ENCODE measurements at regions not wholly inside any gene's neighbourhood (a gene's known extent, or its start where the extent isn't known, plus 50 kb on each side); places are given as distances from the start of the nearest gene placed in this dataset.

- no peaks in the 10 kb centered on the region for H3K9me3 ChIP-seq (ENCODE audit: control insufficient read depth, insufficient read depth, low read depth, low read length)
- no peak overlapping the region for H3K4me3 ChIP-seq (replicated peaks in 1 of 4; ENCODE audit: control extremely low read depth in 1 of 4, insufficient read depth in 1 of 4, low read depth in 3 of 4, low read length in 4 of 4)
- H2AFZ ChIP-seq (ENCODE audit: low read length), result no peak overlapping the region
- H3K79me2 ChIP-seq (ENCODE audit: control insufficient read depth, insufficient read depth, low read length), result no peaks in the 10 kb centered on the region
- no peak for TF ChIP-seq EZH2 (IDR thresholded peaks at IDR 0.05; ENCODE audit: low read length, missing control alignments)
- TF ChIP-seq CTCF (conservative IDR thresholded peaks at IDR 0.05 in 1 of 2, IDR thresholded peaks at IDR 0.05 in 1 of 2; ENCODE audit: low read depth in 1 of 2, low read length in 2 of 2), result no peak
- no peaks in the 10 kb centered on the region for H3K27me3 ChIP-seq (ENCODE audit: control insufficient read depth, insufficient read depth, low read length)
- DNase-seq (ENCODE audit: low read depth in 2 of 2), result no peak
- H3K27ac ChIP-seq (ENCODE audit: insufficient read depth, low read length), result no peak overlapping the region
- H3K36me3 ChIP-seq (ENCODE audit: control insufficient read depth, insufficient read depth, low read length), result no peaks in the 10 kb centered on the region
- no peak overlapping the region for H3K4me2 ChIP-seq (ENCODE audit: extremely low read depth, insufficient read depth, low read length)
- H3K9ac ChIP-seq (ENCODE audit: insufficient read depth, low read length), result no peak overlapping the region
- no peaks in the 10 kb centered on the region for H3K4me1 ChIP-seq (ENCODE audit: control insufficient read depth, extremely low read depth, insufficient read depth, low read length)
- no peaks in the 10 kb centered on the region for H4K20me1 ChIP-seq (ENCODE audit: control insufficient read depth, extremely low read depth, insufficient read depth, low read length)
These were observed 198.7 kb downstream of the KIF2B start for GRCh38 chr17:54021418-54021817.

GRCh38 chr17:54028986-54029580 is 206.4 kb downstream of the KIF2B start:
- Histone ChIP-seq H3K79me2 (ENCODE audit: control insufficient read depth, insufficient read depth, low read length) (no peaks in the 10 kb centered on the region), H3K4me3 (replicated peaks in 1 of 4; ENCODE audit: control extremely low read depth in 1 of 4, insufficient read depth in 1 of 4, low read depth in 3 of 4, low read length in 4 of 4) (no peak overlapping the region), H3K36me3 (ENCODE audit: control insufficient read depth, insufficient read depth, low read length) (no peaks in the 10 kb centered on the region), H3K4me2 (ENCODE audit: extremely low read depth, insufficient read depth, low read length) (no peak overlapping the region), H2AFZ (ENCODE audit: low read length) (no peak overlapping the region), H3K27ac (ENCODE audit: insufficient read depth, low read length) (no peak overlapping the region), H4K20me1 (ENCODE audit: control insufficient read depth, extremely low read depth, insufficient read depth, low read length) (no peaks in the 10 kb centered on the region), H3K4me1 (ENCODE audit: control insufficient read depth, extremely low read depth, insufficient read depth, low read length) (no peaks in the 10 kb centered on the region), H3K9ac (ENCODE audit: insufficient read depth, low read length) (no peak overlapping the region), H3K27me3 (ENCODE audit: control insufficient read depth, insufficient read depth, low read length) (no peaks in the 10 kb centered on the region), H3K9me3 (ENCODE audit: control insufficient read depth, insufficient read depth, low read depth, low read length) (no peaks in the 10 kb centered on the region)
- TF ChIP-seq EZH2 (IDR thresholded peaks at IDR 0.05; ENCODE audit: low read length, missing control alignments) (no peak), CTCF (conservative IDR thresholded peaks at IDR 0.05 in 1 of 2, IDR thresholded peaks at IDR 0.05 in 1 of 2; ENCODE audit: low read depth in 1 of 2, low read length in 2 of 2) (no peak)
- DNase-seq (ENCODE audit: low read depth in 2 of 2), result no peak

GRCh38 chr17:54029986-54030385 is 207.3 kb downstream of the KIF2B start:
- H3K4me2 ChIP-seq (ENCODE audit: extremely low read depth, insufficient read depth, low read length), result no peak overlapping the region
- no peaks in the 10 kb centered on the region for H3K9me3 ChIP-seq (ENCODE audit: control insufficient read depth, insufficient read depth, low read depth, low read length)
- H3K4me3 ChIP-seq (replicated peaks in 1 of 4; ENCODE audit: control extremely low read depth in 1 of 4, insufficient read depth in 1 of 4, low read depth in 3 of 4, low read length in 4 of 4), result no peak overlapping the region
- no peaks in the 10 kb centered on the region for H3K36me3 ChIP-seq (ENCODE audit: control insufficient read depth, insufficient read depth, low read length)
- no peaks in the 10 kb centered on the region for H4K20me1 ChIP-seq (ENCODE audit: control insufficient read depth, extremely low read depth, insufficient read depth, low read length)
- no peak overlapping the region for H3K27ac ChIP-seq (ENCODE audit: insufficient read depth, low read length)
- no peaks in the 10 kb centered on the region for H3K27me3 ChIP-seq (ENCODE audit: control insufficient read depth, insufficient read depth, low read length)
- H3K4me1 ChIP-seq (ENCODE audit: control insufficient read depth, extremely low read depth, insufficient read depth, low read length), result no peaks in the 10 kb centered on the region
- no peaks in the 10 kb centered on the region for H3K79me2 ChIP-seq (ENCODE audit: control insufficient read depth, insufficient read depth, low read length)
- H3K9ac ChIP-seq (ENCODE audit: insufficient read depth, low read length), result no peak overlapping the region
- no peak overlapping the region for H2AFZ ChIP-seq (ENCODE audit: low read length)
- no peak for DNase-seq (ENCODE audit: low read depth in 2 of 2)
- TF ChIP-seq EZH2 (IDR thresholded peaks at IDR 0.05; ENCODE audit: low read length, missing control alignments) (no peak), CTCF (conservative IDR thresholded peaks at IDR 0.05 in 1 of 2, IDR thresholded peaks at IDR 0.05 in 1 of 2; ENCODE audit: low read depth in 1 of 2, low read length in 2 of 2) (no peak)
